Fibroblast of the aortic adventitia (primary cell): ENCODE measurements at regions not wholly inside any gene's neighbourhood (a gene's known extent, or its start where the extent isn't known, plus 50 kb on each side); places are given as distances from the start of the nearest gene placed in this dataset.

Experiments used
- DNase-seq: peaks from one replicate; pipeline ENCODE4 v3.0.0-alpha.2; 2010; ENCODE audit warnings: low read depth
- H3K4me3 ChIP-seq: 2 replicates; pipeline ENCODE4 v1.5.1; 2011; ENCODE audit warnings: low read depth, mild to moderate bottlenecking, control low read depth, low read length, moderate library complexity
- CTCF ChIP-seq: IDR thresholded peaks from 2 replicates; pipeline ENCODE4 v1.5.1; 2011; ENCODE audit warnings: mild to moderate bottlenecking, low read length, control low read depth, inconsistent platforms; ENCODE audit not compliant: insufficient read depth

DNA sequence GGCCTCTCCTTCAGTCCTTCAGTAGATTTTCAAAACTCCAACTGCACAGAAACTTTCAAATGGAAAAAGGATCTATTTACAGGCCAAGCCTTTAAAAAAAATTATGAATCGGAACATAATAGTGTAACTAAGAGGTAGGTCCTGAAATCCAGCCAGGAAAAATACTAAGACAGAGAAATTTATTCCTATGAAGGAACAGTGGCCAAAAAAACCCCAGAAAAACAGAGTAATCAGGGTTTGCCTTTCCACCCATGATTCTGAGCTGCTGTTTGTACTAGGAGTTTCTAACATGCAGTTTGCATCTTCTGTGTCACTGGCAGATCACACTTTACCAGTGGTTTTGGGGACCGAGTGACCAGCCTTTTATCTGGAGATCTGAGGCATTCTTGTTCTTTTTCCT lies 93.1 kb upstream of the TMED7 start:
- no peak for DNase-seq
- TF ChIP-seq CTCF, result no peak
- H3K4me3 ChIP-seq, result no peak overlapping the region

DNA sequence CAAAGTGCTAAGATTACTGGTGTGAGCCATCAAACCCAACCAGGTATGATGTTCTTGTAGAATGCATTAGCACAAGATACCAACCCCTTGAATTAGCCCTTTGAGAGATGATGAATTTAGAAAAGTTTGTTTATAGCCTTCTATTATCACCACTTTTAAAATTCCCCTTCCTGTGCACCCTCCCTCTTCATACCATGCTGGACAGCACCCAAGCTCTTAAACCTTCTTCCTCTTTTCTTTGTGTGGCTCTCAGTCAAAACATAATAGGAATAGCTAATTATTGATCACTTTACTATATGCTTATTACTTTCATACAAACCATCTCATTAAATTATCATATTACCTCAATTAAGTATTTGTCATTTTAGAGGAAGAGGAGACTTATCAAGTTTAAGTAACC lies 87.6 kb upstream of the TMED7 start:
- DNase-seq, result no peak
- no peak for TF ChIP-seq CTCF
- no peak overlapping the region for H3K4me3 ChIP-seq

GRCh38 chr5:115709585-115709984 lies 83.7 kb upstream of the TMED7 start:
- no peak for DNase-seq
- TF ChIP-seq CTCF, result no peak
- H3K4me3 ChIP-seq, result no peak overlapping the region

DNA sequence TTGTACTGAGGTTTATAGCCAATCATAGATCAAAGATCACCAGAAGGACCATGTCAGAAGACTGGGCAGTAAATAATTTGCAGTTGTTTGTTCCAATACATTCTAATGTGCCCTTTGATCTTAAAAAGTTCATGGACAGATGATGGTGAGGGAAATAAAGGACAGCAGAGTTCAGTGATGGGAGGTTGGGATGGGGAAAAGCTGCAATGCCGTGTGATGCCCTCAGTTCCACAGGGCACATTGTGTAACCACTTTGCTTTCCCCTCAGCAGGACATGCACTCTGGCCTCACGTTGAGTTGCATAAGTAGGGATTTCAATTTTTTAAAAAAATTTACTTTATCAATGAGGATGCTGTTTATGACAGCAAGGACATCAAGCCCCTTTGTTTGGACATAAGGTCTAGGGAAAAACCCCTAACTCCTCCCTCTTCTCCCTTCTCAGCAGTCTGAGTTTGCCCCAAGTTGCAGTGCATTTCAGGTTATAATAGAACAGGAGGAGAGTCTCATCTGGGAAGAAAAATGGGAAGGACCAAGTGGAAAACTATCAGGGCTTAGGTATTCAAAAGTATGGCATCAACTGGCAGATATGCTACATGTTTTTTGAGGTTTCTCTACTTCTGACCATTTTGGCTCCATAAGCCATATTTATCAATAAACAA lies 83.1 kb upstream of the TMED7 start:
- TF ChIP-seq CTCF, result no peak
- H3K4me3 ChIP-seq, result no peak overlapping the region
- no peak for DNase-seq

- H3K4me3 ChIP-seq, result no peak overlapping the region
- no peak for TF ChIP-seq CTCF
- no peak for DNase-seq
Observed at GRCh38 chr5:115703514-115703913, 77.7 kb upstream of the TMED7 start.

DNA sequence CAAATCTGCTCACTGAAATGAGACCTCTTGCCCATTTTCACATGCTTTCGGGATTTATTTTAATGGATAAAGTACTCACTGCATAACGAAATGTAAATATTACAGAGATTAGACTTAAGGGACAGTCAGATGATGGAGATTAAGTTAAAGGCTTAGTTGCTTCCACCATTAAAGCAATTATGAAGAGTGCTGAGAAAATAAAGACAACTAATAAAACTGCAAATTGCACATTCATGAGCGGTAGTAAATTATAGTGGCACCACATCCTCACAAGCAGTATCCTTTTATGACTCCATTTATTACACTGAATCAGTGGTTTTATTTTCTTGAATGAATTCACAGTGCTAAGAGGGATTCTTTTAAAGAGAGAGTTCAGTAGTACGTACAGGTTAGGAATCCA lies 76.2 kb upstream of the TMED7 start:
- TF ChIP-seq CTCF, result no peak
- H3K4me3 ChIP-seq, result no peak overlapping the region
- no peak for DNase-seq

DNA sequence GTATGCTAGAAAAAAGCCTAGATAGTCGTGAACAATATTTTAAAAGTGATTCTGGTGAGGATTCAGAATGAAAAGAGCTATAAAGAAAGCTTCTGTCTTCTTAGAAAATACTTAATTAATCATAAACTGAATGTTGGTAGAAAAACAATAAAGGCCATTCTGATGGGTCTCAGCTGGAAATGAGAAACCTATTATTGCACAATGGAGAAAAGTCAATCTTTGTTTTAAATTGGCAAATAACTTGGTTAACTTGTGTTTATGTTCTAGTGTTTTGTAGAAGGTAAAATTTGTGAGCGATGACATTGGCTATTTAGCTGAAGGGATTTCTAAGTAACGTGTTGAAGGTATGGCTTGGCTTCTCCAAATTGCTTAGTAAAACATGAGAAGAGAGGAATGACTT lies 74.1 kb upstream of the TMED7 start:
- no peak for TF ChIP-seq CTCF
- DNase-seq, result no peak
- no peak overlapping the region for H3K4me3 ChIP-seq
